CD4-positive, alpha-beta T cell treated with Interleukin-10 for 1 hour (primary cell): ENCODE measurements at regions not wholly inside any gene's neighbourhood (a gene's known extent, or its start where the extent isn't known, plus 50 kb on each side); places are given as distances from the start of the nearest gene placed in this dataset.

Source experiments
- DNase-seq: peaks from one replicate; pipeline ENCODE4 v3.0.0-alpha.2; 2020

- no peak for DNase-seq
Observed at GRCh38 chr11:119545978-119546915, 123.3 kb upstream of the THY1 start.

GRCh38 chr11:119540370-119541125 lies 117.6 kb upstream of the THY1 start:
- no peak for DNase-seq

GRCh38 chr11:119539583-119539982 lies 116.6 kb upstream of the THY1 start:
- DNase-seq = no peak

- DNase-seq = no peak
Observed at GRCh38 chr11:119538753-119539152, 115.8 kb upstream of the THY1 start.

GRCh38 chr11:119537306-119538253 lies 114.6 kb upstream of the THY1 start:
- no peak for DNase-seq

GRCh38 chr11:119536801-119537200 lies 113.8 kb upstream of the THY1 start:
- DNase-seq = no peak

GRCh38 chr11:119533921-119534736 lies 111.2 kb upstream of the THY1 start:
- peak; percentile 39 for DNase-seq

- DNase-seq = no peak
Observed at GRCh38 chr11:119533462-119533861, 110.5 kb upstream of the THY1 start.

GRCh38 chr11:119532551-119532950 lies 109.6 kb upstream of the THY1 start:
- no peak for DNase-seq

- no peak for DNase-seq
Observed at GRCh38 chr11:119531623-119532022, 108.7 kb upstream of the THY1 start.

- no peak for DNase-seq
Observed at GRCh38 chr11:119531056-119531455, 108.1 kb upstream of the THY1 start.

- no peak for DNase-seq
Observed at GRCh38 chr11:119530509-119530908, 107.5 kb upstream of the THY1 start.

- no peak for DNase-seq
Observed at GRCh38 chr11:119529936-119530335, 107.0 kb upstream of the THY1 start.

- DNase-seq = no peak
Observed at GRCh38 chr11:119529063-119529845, 106.3 kb upstream of the THY1 start.

GRCh38 chr11:119525867-119526196 lies 102.9 kb upstream of the THY1 start:
- no peak for DNase-seq

GRCh38 chr11:119525180-119525866 lies 102.4 kb upstream of the THY1 start:
- DNase-seq = no peak

GRCh38 chr11:119523539-119524157 lies 100.7 kb upstream of the THY1 start:
- no peak for DNase-seq

GRCh38 chr11:119522609-119523008 lies 99.6 kb upstream of the THY1 start:
- no peak for DNase-seq

- DNase-seq = no peak
Observed at GRCh38 chr11:119521551-119521950, 98.6 kb upstream of the THY1 start.

GRCh38 chr11:119520966-119521365 lies 98.0 kb upstream of the THY1 start:
- no peak for DNase-seq
